Liver (tissue), 8 donors: ENCODE measurements at regions not wholly inside any gene's neighbourhood (a gene's known extent, or its start where the extent isn't known, plus 50 kb on each side); places are given as distances from the start of the nearest gene placed in this dataset.
A peak's percentile ranks its signal among the peaks of the same experiment; 100 is the strongest.

Source experiments
- DNase-seq: peaks from one replicate; pipeline ENCODE4 v3.0.0-alpha.2; 2017; ENCODE audit warnings: low spot score
- H3K27ac ChIP-seq, 2 donors: one replicate each; pipeline ENCODE4 v1.7.0; 2013; ENCODE audit warnings: inconsistent platforms in 2 of 2, low read length in 2 of 2, control low read depth in 1 of 2, low read depth in 1 of 2, mild to moderate bottlenecking in 1 of 2
- H3K27me3 ChIP-seq, 4 donors: one replicate each; pipeline versions ENCODE4 v1.6.1 to v1.7.0; 2013; ENCODE audit warnings: low read length in 3 of 4, inconsistent platforms in 1 of 4, mild to moderate bottlenecking in 1 of 4, moderate library complexity in 1 of 4; ENCODE audit not compliant: control insufficient read depth in 4 of 4, insufficient read depth in 4 of 4
- H3K36me3 ChIP-seq, 4 donors: one replicate each; pipeline versions ENCODE4 v1.6.1 to v1.7.0; 2013; ENCODE audit warnings: low read length in 3 of 4, mild to moderate bottlenecking in 3 of 4, low read depth in 1 of 4, moderate library complexity in 1 of 4; ENCODE audit not compliant: control insufficient read depth in 4 of 4, insufficient read depth in 3 of 4
- H3K4me1 ChIP-seq, 4 donors: one replicate each; pipeline versions ENCODE4 v1.6.1 to v1.7.0; 2013; ENCODE audit warnings: low read length in 3 of 4, mild to moderate bottlenecking in 3 of 4, moderate library complexity in 1 of 4; ENCODE audit not compliant: control insufficient read depth in 4 of 4, insufficient read depth in 4 of 4
- H3K4me3 ChIP-seq, 3 donors: one replicate each; pipeline versions ENCODE4 v1.6.1 to v1.7.0; 2013; ENCODE audit warnings: low read length in 3 of 3, control low read depth in 1 of 3, low read depth in 1 of 3, mild to moderate bottlenecking in 1 of 3
- H3K9ac ChIP-seq, 2 donors: one replicate each; pipeline ENCODE4 v1.7.0; 2013; ENCODE audit warnings: low read length in 2 of 2, mild to moderate bottlenecking in 2 of 2, moderate library complexity in 2 of 2, control low read depth in 1 of 2, low read depth in 1 of 2
- H3K9me3 ChIP-seq, 4 donors: one replicate each; pipeline versions ENCODE4 v1.6.1 to v1.7.0; 2013; ENCODE audit warnings: low read length in 3 of 4; ENCODE audit not compliant: control insufficient read depth in 4 of 4
- FOXA1 ChIP-seq: IDR thresholded peaks from 2 replicates; pipeline ENCODE4 v1.6.1; 2016; ENCODE audit warnings: antibody characterized with exemption
- GABPA ChIP-seq, 2 donors: IDR thresholded peaks in 1 of 2; conservative IDR thresholded peaks in 1 of 2; 2 replicates each; pipeline ENCODE4 v1.6.1; 2016; ENCODE audit warnings: antibody characterized with exemption in 2 of 2, mild to moderate bottlenecking in 1 of 2, moderate library complexity in 1 of 2
- HNF4A ChIP-seq, 2 donors: conservative IDR thresholded peaks; 2 replicates each; pipeline ENCODE4 v1.6.1; 2016; ENCODE audit warnings: antibody characterized with exemption in 2 of 2, mild to moderate bottlenecking in 2 of 2
- NR2F2 ChIP-seq: IDR thresholded peaks from 2 replicates; pipeline ENCODE4 v1.6.1; 2016; ENCODE audit warnings: antibody characterized with exemption
- RAD21 ChIP-seq, 2 donors: IDR thresholded peaks; 2 replicates each; pipeline ENCODE4 v1.6.1; 2016; ENCODE audit warnings: antibody characterized with exemption in 2 of 2, mild to moderate bottlenecking in 2 of 2
- WGBS: extraction: QIAGEN DNeasy Blood & Tissue Kit; methylation state at CpG from one replicate; pipeline ENCODE4 v1.1.7; 2013; 5-methylcytosine and 5-hydroxymethylcytosine counted together
- TF ChIP-seq, protein P1 (sequence below): fragments of 150-350 bp; IDR thresholded peaks from 2 replicates; pipeline ENCODE4 v1.5.1; 2017; ENCODE audit warnings: improper control_type of control experiment, low read depth, low read length; ENCODE audit not compliant: missing input control
- TF ChIP-seq, protein P2 (sequence below): IDR thresholded peaks from 2 replicates; pipeline ENCODE4 v1.6.1; 2016; ENCODE audit warnings: antibody characterized with exemption, mild to moderate bottlenecking
- TF ChIP-seq, protein P3 (sequence below): IDR thresholded peaks from 2 replicates; pipeline ENCODE4 v1.6.1; 2016; ENCODE audit warnings: antibody characterized with exemption
- TF ChIP-seq, protein P4 (sequence below): IDR thresholded peaks from 2 replicates; pipeline ENCODE4 v1.6.1; 2016; ENCODE audit warnings: antibody characterized with exemption
- TF ChIP-seq, protein P5 (sequence below): IDR thresholded peaks from 2 replicates; pipeline ENCODE4 v1.6.1; 2016; ENCODE audit warnings: antibody characterized with exemption
- donor health status: healthy.
- donor health status: healthy.
- donor health status: healthy.
- donor health status: healthy.
- donor health status: healthy.

DNA sequence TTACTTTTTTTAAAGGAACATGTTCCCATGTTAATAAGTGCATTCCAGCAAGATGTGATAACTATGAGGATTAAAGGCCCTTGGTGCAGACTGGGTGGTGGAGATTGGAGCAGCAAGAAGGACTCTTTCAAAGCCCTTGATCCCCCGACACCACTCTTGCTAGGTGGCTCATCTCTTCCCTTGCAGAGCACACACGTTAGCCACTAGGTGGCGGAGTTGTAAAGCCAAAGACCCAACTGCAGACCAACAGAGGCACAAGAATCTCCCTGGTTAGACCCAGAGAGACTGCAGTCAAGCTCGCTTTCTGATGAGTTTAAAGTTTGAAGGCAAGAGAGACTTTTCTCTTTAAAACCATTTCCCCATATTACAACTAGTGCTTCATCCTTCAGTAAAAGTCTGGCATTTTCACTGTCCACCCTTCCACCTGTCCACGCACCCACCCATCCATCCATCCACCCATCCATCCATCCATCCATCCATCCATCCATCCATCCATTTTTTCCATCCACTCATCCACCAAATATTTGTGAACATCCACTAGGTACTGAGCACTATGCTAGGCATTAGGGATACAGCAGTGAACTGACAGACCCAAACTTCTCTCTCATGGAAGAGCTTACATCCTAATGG lies 226.9 kb downstream of the MSX2 start:
- Histone ChIP-seq H3K36me3 (no peaks in the 10 kb centered on the region), H3K4me1 (no peaks in the 10 kb centered on the region), H3K27ac (no peak overlapping the region), H3K4me3 (no peak overlapping the region), H3K27me3 (no peaks in the 10 kb centered on the region), H3K9ac (no peak overlapping the region), H3K9me3 (no peaks in the 10 kb centered on the region)
- TF ChIP-seq RAD21 (IDR thresholded peaks at IDR 0.05) (peak; percentile 98), HNF4A (conservative IDR thresholded peaks at IDR 0.05) (no peak)
- TF ChIP-seq, protein P1, sequence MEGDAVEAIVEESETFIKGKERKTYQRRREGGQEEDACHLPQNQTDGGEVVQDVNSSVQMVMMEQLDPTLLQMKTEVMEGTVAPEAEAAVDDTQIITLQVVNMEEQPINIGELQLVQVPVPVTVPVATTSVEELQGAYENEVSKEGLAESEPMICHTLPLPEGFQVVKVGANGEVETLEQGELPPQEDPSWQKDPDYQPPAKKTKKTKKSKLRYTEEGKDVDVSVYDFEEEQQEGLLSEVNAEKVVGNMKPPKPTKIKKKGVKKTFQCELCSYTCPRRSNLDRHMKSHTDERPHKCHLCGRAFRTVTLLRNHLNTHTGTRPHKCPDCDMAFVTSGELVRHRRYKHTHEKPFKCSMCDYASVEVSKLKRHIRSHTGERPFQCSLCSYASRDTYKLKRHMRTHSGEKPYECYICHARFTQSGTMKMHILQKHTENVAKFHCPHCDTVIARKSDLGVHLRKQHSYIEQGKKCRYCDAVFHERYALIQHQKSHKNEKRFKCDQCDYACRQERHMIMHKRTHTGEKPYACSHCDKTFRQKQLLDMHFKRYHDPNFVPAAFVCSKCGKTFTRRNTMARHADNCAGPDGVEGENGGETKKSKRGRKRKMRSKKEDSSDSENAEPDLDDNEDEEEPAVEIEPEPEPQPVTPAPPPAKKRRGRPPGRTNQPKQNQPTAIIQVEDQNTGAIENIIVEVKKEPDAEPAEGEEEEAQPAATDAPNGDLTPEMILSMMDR: peak; percentile 90
- DNase-seq: peak; percentile 43
- WGBS: 24% methylated on average over 5 of the region's 5 CpGs

DNA sequence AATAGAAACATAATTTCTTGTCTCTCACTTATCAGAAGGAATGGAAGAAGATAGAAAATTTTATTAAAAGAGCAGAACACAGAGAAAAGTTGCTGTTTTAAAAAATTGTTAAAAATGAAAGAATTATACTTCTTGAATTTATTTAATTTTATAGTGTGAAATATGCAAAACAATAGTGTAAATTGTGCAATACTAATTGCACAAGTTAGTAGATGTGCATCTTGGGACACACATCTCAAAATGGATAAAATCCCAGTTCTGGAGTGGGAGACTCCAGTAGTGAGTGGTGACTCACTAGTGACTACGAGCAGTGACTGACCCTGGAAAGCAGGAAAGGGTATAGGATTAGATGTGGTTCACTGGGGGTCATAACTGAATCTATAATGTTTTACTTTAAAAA lies 223.2 kb downstream of the MSX2 start:
- Histone ChIP-seq H3K27ac (no peak overlapping the region), H3K9ac (no peak overlapping the region), H3K4me3 (no peak overlapping the region), H3K9me3 (no peaks in the 10 kb centered on the region), H3K36me3 (no peaks in the 10 kb centered on the region), H3K27me3 (no peaks in the 10 kb centered on the region), H3K4me1 (no peaks in the 10 kb centered on the region)
- TF ChIP-seq NR2F2: no peak
- TF ChIP-seq FOXA1: no peak
- TF ChIP-seq, protein P2, sequence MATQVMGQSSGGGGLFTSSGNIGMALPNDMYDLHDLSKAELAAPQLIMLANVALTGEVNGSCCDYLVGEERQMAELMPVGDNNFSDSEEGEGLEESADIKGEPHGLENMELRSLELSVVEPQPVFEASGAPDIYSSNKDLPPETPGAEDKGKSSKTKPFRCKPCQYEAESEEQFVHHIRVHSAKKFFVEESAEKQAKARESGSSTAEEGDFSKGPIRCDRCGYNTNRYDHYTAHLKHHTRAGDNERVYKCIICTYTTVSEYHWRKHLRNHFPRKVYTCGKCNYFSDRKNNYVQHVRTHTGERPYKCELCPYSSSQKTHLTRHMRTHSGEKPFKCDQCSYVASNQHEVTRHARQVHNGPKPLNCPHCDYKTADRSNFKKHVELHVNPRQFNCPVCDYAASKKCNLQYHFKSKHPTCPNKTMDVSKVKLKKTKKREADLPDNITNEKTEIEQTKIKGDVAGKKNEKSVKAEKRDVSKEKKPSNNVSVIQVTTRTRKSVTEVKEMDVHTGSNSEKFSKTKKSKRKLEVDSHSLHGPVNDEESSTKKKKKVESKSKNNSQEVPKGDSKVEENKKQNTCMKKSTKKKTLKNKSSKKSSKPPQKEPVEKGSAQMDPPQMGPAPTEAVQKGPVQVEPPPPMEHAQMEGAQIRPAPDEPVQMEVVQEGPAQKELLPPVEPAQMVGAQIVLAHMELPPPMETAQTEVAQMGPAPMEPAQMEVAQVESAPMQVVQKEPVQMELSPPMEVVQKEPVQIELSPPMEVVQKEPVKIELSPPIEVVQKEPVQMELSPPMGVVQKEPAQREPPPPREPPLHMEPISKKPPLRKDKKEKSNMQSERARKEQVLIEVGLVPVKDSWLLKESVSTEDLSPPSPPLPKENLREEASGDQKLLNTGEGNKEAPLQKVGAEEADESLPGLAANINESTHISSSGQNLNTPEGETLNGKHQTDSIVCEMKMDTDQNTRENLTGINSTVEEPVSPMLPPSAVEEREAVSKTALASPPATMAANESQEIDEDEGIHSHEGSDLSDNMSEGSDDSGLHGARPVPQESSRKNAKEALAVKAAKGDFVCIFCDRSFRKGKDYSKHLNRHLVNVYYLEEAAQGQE: no peak
- TF ChIP-seq, protein P3, sequence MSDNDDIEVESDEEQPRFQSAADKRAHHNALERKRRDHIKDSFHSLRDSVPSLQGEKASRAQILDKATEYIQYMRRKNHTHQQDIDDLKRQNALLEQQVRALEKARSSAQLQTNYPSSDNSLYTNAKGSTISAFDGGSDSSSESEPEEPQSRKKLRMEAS: no peak
- TF ChIP-seq RAD21 (IDR thresholded peaks at IDR 0.05): no peak
- TF ChIP-seq, protein P4, sequence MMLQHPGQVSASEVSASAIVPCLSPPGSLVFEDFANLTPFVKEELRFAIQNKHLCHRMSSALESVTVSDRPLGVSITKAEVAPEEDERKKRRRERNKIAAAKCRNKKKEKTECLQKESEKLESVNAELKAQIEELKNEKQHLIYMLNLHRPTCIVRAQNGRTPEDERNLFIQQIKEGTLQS: no peak
- TF ChIP-seq GABPA (IDR thresholded peaks at IDR 0.05 in 1 of 2, conservative IDR thresholded peaks at IDR 0.05 in 1 of 2): no peak
- TF ChIP-seq, protein P5, sequence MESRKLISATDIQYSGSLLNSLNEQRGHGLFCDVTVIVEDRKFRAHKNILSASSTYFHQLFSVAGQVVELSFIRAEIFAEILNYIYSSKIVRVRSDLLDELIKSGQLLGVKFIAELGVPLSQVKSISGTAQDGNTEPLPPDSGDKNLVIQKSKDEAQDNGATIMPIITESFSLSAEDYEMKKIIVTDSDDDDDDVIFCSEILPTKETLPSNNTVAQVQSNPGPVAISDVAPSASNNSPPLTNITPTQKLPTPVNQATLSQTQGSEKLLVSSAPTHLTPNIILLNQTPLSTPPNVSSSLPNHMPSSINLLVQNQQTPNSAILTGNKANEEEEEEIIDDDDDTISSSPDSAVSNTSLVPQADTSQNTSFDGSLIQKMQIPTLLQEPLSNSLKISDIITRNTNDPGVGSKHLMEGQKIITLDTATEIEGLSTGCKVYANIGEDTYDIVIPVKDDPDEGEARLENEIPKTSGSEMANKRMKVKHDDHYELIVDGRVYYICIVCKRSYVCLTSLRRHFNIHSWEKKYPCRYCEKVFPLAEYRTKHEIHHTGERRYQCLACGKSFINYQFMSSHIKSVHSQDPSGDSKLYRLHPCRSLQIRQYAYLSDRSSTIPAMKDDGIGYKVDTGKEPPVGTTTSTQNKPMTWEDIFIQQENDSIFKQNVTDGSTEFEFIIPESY: no peak
- 71% methylated on average over 1 of the region's 1 CpG for WGBS
- DNase-seq: no peak
